ENCODE measurements at regions not wholly inside any gene's neighbourhood (a gene's known extent, or its start where the extent isn't known, plus 50 kb on each side); places are given as distances from the start of the nearest gene placed in this dataset.

DNA sequence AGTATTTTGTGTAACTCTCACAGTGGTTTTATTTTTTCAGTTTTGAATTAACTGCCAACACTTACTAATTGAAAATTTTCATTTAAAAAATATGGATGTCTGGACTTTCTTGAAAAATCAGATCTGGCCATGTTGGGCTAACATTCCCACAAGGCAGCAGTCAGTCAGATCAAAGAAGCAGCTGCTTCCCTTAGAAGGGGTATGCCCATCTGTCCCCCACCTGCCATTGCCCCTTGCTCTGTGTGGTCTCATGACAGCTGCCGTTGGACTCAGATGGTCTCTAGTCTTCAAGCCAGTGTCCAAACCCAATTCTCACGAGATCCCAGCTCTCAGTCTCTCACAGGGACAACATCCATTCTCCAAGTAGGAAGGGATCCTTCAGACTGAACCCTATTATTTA lies 212.1 kb upstream of the GHITM start:
- TF ChIP-seq CTCF (IDR thresholded peaks at IDR 0.05; ENCODE audit: insufficient read depth, low read length, poor library complexity, severe bottlenecking) (no peak), EZH2phosphoT487 (conservative IDR thresholded peaks at IDR 0.05; ENCODE audit: low read length) (no peak)

All from SU-DHL-6 (cell line).